ENCODE measurements at regions not wholly inside any gene's neighbourhood (a gene's known extent, or its start where the extent isn't known, plus 50 kb on each side); places are given as distances from the start of the nearest gene placed in this dataset.

GRCh38 chr6:169853196-169854082, 102.0 kb downstream of the ERMARD start:
- DNase-seq, result no peak

GRCh38 chr6:169852504-169853195, 101.2 kb downstream of the ERMARD start:
- no peak for DNase-seq

GRCh38 chr6:169851641-169852503, 100.5 kb downstream of the ERMARD start:
- no peak for DNase-seq

- DNase-seq, result no peak
Measured at GRCh38 chr6:169850746-169851145, 99.3 kb downstream of the ERMARD start.

DNA sequence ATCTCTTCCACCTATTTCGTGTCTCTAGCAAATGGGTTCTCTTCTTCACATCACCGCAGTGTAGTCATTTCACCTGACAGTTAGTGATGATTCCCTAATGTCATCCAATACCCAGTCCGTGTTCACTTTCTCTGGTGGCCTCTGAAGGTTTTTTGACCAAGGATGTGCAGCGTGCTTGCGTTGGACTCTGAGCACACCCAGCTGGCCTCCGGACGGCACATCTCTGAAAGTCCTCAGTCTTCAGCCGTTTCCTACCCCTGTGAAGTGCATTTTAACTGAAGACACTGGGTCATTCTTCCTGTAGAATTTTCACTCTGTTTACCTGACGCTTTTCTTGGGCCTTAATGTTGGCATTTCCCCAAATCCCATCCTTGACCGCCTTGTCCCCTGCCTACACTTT, 98.7 kb downstream of the ERMARD start:
- no peak for DNase-seq

GRCh38 chr6:169849396-169849795, 98.0 kb downstream of the ERMARD start:
- no peak for DNase-seq

- DNase-seq, result no peak
Measured at GRCh38 chr6:169848946-169849345, 97.5 kb downstream of the ERMARD start.

- DNase-seq, result no peak
Measured at GRCh38 chr6:169847901-169848311, 96.5 kb downstream of the ERMARD start.

DNA sequence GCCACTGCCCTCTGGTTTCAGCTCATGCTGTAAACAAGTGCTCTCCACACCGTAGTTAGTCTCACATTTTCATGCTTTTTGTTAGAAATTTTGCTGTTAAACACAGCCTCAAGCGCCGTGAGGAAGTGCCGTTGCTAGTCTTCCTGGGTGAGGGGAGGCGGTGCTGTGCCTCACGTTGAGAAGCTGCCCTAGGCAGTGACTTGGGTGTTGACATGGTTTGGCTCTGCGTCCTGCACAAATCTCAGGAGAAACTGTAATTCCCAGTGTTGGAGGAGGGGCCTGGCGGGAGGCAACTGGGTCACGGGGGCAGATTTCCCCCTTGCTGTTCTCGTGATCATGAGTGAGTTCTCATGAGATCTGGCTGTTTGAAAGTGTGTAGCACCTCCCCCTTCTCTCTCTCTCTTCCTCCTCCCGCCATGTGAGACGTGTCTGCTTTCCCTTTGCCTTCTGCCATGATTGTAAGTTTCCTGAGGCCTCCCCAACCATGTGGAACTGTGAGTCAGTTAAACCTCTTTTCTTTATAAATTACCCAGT, 95.8 kb downstream of the ERMARD start:
- DNase-seq, result no peak

DNA sequence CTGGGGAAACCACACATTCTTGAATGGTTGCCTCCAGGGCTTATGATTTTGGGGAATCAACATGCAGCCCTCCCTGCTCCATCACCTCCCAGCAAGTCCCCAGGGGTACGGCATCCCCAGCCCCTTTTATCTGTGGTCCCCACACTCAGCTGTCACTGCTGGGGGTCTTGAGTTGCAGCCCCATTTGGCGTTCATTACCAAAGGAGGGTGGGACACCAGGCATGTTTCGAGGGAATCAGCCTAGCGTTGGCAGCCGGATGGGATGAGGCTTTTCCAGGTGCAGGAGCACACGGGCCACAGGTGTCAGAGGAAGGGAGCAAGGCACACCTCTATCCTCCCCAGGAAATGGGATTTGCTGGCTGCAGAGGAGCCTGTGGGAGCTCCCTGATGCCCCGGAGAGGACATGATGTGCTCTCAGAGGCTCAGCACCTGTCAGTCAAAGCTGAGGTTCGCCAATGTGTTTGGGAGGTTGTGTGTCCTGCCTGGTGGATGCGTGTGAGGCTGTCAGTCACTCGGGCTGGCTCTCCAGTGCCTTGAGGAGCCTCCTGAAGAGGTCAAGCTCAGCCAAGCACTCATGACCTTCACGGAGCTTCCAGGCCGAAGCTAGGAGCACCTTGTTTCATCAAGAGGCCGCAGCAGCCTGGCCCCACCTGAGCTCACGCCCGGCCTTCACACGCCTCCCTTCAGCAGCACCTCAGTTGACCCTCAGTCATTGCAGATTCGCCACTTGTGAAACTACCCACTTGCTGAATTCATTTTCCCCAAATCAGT, 95.0 kb downstream of the ERMARD start:
- DNase-seq, result no peak

DNA sequence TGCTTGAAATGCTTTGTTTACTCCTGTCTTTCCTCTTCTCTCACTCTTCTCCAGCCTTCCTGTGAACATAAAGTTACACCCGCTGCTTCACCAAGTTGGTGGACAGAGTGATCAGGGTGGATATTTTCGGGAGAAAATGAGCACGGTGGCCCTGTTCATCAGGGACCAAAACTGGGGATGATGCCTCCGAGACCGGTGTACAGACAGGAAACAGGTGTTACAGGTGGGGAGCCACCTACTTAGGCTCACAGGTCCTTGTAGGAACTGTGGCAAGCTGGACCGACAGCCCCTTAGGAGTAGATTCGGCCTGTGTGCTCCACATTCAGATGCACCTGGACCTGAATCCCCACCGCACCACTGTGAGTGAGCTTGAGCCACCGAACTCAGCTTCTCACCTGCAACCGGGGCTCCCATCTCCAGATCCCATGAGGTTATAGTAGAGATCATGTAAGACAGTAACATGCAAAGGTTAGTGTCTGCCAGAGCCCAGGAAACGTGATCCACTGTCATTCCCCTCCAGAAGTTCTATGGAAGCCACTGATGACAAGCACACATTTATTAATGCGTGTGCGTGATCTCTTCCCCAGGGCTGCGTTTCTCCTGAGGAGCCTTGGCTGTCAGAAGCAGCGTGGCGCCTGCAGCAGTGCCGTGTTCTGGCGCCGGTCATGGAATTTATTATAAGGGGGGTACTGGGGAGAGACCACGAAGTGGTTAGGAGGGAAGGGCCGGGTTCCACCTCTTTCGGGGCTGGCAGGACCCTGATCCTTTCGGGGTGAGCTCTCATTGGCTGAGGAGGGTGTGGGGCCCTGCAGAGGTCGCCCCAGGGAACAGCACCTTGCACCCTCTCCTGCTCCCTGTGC, 94.2 kb downstream of the ERMARD start:
- DNase-seq, result no peak

DNA sequence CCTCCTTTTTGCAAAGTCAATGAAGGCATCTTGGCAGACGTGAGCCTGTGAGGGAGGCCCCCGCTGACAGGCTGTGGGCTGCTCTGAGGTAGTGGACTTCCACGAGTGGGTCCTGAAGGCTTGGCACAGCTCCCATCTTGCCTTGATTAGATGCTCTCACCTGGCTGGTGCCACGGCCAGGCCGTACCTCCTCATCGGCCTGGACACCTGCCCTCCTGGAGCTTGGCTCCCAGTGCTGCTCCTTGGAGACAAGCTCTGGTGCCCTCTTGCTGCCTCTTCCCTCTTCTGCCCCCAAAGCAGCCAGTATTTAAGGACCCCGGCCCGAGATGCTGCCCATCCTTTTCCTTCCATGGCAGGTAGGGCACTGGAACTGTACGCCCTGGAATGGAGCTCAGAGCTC, 93.5 kb downstream of the ERMARD start:
- no peak for DNase-seq

- no peak for DNase-seq
Measured at GRCh38 chr6:169843991-169844390, 92.6 kb downstream of the ERMARD start.

DNA sequence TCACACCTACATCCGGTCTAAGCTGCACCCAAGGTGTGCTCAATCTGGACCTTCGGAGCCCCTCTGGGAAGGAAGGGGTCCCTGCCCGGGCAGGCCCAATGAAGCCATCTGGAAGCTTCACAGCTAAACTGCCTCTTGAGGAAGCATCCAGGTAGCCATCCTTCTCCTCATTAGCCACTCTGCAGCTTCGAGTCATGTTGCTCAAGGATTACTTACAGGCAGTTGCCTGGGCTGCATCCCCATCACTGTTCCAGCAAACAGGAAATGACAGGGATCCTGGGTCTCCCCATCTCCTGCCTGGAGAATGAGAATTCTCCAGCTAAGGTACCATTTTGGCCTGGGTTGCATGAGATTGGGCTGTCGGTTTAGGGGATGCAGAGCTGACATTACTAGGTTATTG, 91.7 kb downstream of the ERMARD start:
- DNase-seq, result no peak

GRCh38 chr6:169841907-169842606, 90.6 kb downstream of the ERMARD start:
- DNase-seq, result no peak

DNA sequence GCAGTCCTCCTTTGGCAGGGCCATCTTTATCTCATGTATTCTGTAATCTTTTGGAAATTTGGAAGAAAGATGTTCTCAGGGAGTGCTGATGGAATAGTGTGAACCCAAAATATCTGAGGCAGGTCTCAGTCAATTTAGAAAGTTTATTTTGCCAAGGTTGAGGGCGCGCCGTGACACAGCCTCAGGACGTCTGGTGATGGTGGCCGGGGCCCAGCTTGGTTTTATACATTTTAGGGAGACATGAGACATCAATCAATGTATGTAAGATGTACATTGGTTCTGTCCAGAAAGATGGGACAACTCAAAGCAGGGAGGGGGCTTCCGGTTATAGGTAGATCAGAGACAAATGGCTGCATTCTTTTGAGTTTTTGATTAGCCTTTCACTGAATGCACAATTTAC, 89.8 kb downstream of the ERMARD start:
- no peak for DNase-seq

GRCh38 chr6:169839898-169840631, 88.6 kb downstream of the ERMARD start:
- no peak for DNase-seq

DNA sequence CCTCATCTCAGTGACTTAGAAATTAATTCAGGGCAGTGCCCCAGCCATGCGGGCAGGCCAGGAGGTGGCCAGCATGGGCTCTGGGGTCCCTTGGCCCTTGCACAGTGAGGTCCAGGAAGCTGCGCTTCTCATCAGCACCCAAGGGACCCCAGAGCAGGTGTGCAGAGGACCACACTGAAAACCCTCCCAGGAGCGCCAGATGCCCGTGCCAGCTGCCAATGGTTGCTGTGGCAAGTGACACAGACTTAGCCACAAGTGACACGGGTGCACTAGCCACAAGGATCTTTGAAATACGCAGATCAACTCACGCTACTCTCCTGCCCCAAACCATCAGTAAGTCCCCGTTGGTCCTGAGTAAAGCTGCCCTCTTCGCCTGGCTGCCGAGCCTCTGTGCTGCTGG, 88.1 kb downstream of the ERMARD start:
- DNase-seq, result no peak

DNA sequence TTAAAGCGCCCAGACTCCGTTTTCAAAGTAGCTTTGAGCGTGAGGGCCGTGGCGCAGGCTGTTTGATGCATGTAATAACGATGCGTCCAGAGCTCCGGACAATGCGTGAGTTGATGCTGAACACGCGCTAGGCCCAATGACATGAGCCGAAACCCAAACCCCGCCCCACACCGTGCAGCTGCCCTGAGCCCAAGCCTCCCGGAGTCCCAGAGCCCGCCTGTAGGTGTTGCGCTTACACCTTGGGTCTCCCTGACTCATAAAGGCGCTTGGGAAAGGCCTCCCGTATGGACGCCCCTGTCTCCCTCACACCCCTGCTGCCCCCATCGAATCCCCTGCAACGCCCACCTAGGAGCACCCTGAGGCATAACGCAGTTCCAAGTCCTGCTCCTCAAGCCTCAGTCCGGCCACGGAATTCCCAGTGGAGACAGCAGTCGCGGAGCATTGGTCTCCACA, 87.6 kb downstream of the ERMARD start:
- DNase-seq, result no peak

All from KG1 (cell line).